Ovary (tissue), 3 donors: ENCODE measurements at regions not wholly inside any gene's neighbourhood (a gene's known extent, or its start where the extent isn't known, plus 50 kb on each side); places are given as distances from the start of the nearest gene placed in this dataset.

ENCODE experiments used
- EP300 ChIP-seq: sonication (generic); formaldehyde crosslinking; IDR thresholded peaks from one replicate; pipeline ENCODE4 v1.6.1; 2017; ENCODE audit warnings: antibody characterized with exemption
- POLR2A ChIP-seq: fragments of 450-650 bp; IDR thresholded peaks from one replicate; pipeline ENCODE4 v1.6.1; 2017; ENCODE audit warnings: antibody characterized with exemption, mild to moderate bottlenecking, moderate library complexity
- TF ChIP-seq, protein P1 (sequence below), 3 donors: fragments of 450-650 bp in 2 of 3; fragments of 200-600 bp in 1 of 3; IDR thresholded peaks; one replicate each; pipeline versions ENCODE4 v1.5.1 to v1.8.0; 2016 to 2022; ENCODE audit warnings: antibody characterized with exemption in 3 of 3, mild to moderate bottlenecking in 1 of 3
- donor health status: DM: no; HTN: no; CAD: no.

DNA sequence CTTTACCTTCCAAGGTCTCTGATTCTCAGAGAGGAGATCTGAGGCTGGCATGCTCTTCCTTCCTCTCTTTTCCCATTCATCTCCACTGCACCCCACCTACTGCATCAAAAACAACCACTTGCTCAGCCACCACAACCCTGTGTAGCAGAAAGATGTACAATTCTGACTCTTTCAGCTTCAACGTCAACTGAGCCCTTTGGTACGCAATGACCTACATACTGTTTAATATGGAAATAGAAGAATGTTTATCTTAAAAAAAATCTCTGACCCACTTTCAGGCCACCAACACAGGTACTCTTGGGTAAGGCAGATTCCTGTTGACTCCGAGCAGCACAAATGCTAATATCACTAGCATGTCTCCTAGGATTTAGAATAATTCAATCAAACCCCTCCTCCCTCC lies 76.2 kb upstream of the AFF3 start:
- TF ChIP-seq, protein P1, sequence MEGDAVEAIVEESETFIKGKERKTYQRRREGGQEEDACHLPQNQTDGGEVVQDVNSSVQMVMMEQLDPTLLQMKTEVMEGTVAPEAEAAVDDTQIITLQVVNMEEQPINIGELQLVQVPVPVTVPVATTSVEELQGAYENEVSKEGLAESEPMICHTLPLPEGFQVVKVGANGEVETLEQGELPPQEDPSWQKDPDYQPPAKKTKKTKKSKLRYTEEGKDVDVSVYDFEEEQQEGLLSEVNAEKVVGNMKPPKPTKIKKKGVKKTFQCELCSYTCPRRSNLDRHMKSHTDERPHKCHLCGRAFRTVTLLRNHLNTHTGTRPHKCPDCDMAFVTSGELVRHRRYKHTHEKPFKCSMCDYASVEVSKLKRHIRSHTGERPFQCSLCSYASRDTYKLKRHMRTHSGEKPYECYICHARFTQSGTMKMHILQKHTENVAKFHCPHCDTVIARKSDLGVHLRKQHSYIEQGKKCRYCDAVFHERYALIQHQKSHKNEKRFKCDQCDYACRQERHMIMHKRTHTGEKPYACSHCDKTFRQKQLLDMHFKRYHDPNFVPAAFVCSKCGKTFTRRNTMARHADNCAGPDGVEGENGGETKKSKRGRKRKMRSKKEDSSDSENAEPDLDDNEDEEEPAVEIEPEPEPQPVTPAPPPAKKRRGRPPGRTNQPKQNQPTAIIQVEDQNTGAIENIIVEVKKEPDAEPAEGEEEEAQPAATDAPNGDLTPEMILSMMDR (IDR thresholded peaks at IDR 0.05) = no peak
- TF ChIP-seq EP300 (no peak), POLR2A (no peak)
